ENCODE measurements at regions not wholly inside any gene's neighbourhood (a gene's known extent, or its start where the extent isn't known, plus 50 kb on each side); places are given as distances from the start of the nearest gene placed in this dataset.

DNA sequence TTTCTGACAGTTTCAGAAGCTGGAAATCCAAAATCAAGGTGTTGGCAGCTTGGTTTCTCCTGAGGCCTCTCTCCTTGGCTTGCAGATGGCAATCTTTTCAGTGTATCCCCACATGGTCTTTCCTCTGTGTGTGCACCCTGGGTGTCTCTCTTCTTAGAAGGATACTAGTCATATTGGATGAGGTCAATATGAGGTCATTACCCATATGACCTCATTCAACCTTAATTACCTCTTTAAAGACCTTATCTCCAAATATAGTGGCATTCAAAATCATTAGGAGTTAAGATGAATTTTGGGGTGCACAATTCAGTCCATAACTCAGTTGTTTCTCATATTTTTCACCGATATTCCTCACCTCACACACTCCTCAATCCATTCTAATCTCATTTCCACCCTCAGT, 92.4 kb upstream of the TGM3 start:
- TF ChIP-seq YY1 (IDR thresholded peaks at IDR 0.05; ENCODE audit: insufficient read depth, insufficient read length): no peak
- TF ChIP-seq ZNF274 (IDR thresholded peaks at IDR 0.05; ENCODE audit: low read depth, low read length): no peak
- TF ChIP-seq SUZ12 (IDR thresholded peaks at IDR 0.05; ENCODE audit: extremely low read depth, insufficient read depth, insufficient read length): no peak
- Histone ChIP-seq H3K36me3 (ENCODE audit: insufficient read depth, insufficient read length, low read length) (no peaks in the 10 kb centered on the region), H3K4me1 (ENCODE audit: insufficient read depth, insufficient read length) (no peaks in the 10 kb centered on the region), H3K9me3 (ENCODE audit: insufficient read depth, low read length) (no peaks in the 10 kb centered on the region), H3K4me3 (ENCODE audit: insufficient read length, low read depth) (no peak overlapping the region), H3K27me3 (ENCODE audit: insufficient read depth, insufficient read length) (peaks cover 3% of the 10 kb centered on the region), H3K9ac (ENCODE audit: insufficient read length, low read depth) (no peak overlapping the region)
- DNase-seq (ENCODE audit: low read depth, low spot score): no peak

DNA sequence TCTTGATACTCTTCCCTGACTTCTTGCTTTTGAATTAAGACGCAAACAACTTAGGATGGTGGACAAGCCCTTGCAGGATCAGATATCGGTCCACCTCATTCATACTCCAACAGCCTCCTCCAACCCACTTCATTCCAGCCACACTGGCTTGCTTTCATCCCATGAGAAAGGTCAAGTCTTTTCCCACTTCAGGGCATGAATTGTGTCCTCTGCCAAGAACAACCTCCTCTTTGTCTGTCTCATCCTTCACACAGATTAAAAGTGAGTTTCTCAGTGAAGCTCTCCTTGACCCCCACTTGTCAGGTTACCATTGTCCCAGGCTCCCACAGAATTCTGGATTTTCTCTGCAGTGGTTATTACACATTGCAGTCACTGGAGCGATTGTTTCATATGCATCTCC, 91.8 kb upstream of the TGM3 start:
- Histone ChIP-seq H3K4me3 (ENCODE audit: insufficient read length, low read depth) (no peak overlapping the region), H3K27me3 (ENCODE audit: insufficient read depth, insufficient read length) (peaks cover 6% of the 10 kb centered on the region), H3K4me1 (ENCODE audit: insufficient read depth, insufficient read length) (no peaks in the 10 kb centered on the region), H3K9me3 (ENCODE audit: insufficient read depth, low read length) (no peaks in the 10 kb centered on the region), H3K9ac (ENCODE audit: insufficient read length, low read depth) (no peak overlapping the region), H3K36me3 (ENCODE audit: insufficient read depth, insufficient read length, low read length) (no peaks in the 10 kb centered on the region)
- TF ChIP-seq SUZ12 (IDR thresholded peaks at IDR 0.05; ENCODE audit: extremely low read depth, insufficient read depth, insufficient read length) (no peak), ZNF274 (IDR thresholded peaks at IDR 0.05; ENCODE audit: low read depth, low read length) (no peak), YY1 (IDR thresholded peaks at IDR 0.05; ENCODE audit: insufficient read depth, insufficient read length) (no peak)
- DNase-seq (ENCODE audit: low read depth, low spot score): no peak

DNA sequence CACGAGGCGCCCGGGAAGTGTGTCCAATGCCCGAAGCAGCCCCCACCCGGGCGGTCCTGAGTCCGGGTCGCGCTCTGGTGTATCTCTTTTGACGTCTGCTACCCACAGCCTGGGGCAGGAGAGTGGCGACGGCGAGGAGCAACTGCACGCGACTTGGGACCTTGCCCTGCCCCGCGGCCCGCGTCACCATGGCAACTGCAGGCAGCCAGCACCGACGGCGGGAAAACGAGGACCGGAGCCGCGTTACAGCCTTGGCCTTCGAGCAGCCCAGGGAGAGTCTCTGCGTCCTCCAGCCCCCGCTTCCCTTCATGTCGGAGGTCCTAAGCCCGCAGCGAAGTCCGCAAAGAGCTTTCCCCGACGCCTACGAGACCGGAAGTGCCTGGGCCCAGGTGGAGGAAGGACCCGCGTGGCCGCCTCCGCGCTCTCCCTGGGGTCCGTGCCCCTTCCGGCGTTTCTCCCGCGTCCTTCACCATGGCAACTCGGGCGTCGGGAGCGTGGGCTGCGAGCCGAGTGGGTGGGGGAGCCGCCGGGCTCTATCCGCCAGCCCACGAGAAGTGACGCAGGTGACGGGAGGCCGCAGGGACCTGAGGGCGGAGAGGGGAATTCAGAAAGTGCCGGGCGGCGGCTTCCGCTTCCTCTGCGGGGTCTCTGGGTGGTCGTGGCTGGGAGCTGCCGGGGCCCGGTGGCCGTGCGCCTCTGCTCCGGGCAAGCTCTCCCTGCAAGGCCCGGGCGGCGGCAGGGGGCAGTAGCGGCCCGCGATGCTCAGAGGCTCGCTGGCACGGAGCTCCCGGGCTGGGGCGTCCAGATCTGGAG, 88.6 kb upstream of the TGM3 start:
- H3K36me3 ChIP-seq (ENCODE audit: insufficient read depth, insufficient read length, low read length): no peaks in the 10 kb centered on the region
- H3K4me3 ChIP-seq (ENCODE audit: insufficient read length, low read depth): peak overlapping the region; percentile 75
- peak; percentile 66 for DNase-seq (ENCODE audit: low read depth, low spot score)
- TF ChIP-seq SUZ12 (IDR thresholded peaks at IDR 0.05; ENCODE audit: extremely low read depth, insufficient read depth, insufficient read length): no peak
- TF ChIP-seq ZNF274 (IDR thresholded peaks at IDR 0.05; ENCODE audit: low read depth, low read length): no peak
- no peak for TF ChIP-seq YY1 (IDR thresholded peaks at IDR 0.05; ENCODE audit: insufficient read depth, insufficient read length)
- peaks cover 6% of the 10 kb centered on the region for H3K27me3 ChIP-seq (ENCODE audit: insufficient read depth, insufficient read length)
- no peaks in the 10 kb centered on the region for H3K4me1 ChIP-seq (ENCODE audit: insufficient read depth, insufficient read length)
- peak overlapping the region; percentile 81 for H3K9ac ChIP-seq (ENCODE audit: insufficient read length, low read depth)
- no peaks in the 10 kb centered on the region for H3K9me3 ChIP-seq (ENCODE audit: insufficient read depth, low read length)

DNA sequence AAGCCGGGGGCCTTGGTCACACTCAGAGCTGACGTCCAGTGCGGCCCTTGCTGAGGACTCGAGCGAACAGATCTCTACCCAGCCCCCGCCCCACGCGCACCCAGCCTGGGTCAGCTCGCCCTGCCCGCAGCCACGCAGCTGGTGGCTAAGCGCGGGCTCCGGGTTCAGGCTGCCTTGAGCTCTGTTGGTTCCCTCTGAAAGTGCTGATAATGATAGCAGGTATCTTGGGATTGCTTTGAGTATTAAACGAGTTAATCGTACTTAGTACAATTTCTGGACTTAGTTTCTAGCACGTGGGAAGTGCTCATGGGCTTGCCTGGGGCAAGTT, 88.1 kb upstream of the TGM3 start:
- Histone ChIP-seq H3K36me3 (ENCODE audit: insufficient read depth, insufficient read length, low read length) (no peaks in the 10 kb centered on the region), H3K9ac (ENCODE audit: insufficient read length, low read depth) (peak overlapping the region; percentile 81), H3K27me3 (ENCODE audit: insufficient read depth, insufficient read length) (peaks cover 6% of the 10 kb centered on the region), H3K4me3 (ENCODE audit: insufficient read length, low read depth) (peak overlapping the region; percentile 75), H3K4me1 (ENCODE audit: insufficient read depth, insufficient read length) (no peaks in the 10 kb centered on the region), H3K9me3 (ENCODE audit: insufficient read depth, low read length) (no peaks in the 10 kb centered on the region)
- no peak for DNase-seq (ENCODE audit: low read depth, low spot score)
- no peak for TF ChIP-seq YY1 (IDR thresholded peaks at IDR 0.05; ENCODE audit: insufficient read depth, insufficient read length)
- TF ChIP-seq SUZ12 (IDR thresholded peaks at IDR 0.05; ENCODE audit: extremely low read depth, insufficient read depth, insufficient read length): no peak
- no peak for TF ChIP-seq ZNF274 (IDR thresholded peaks at IDR 0.05; ENCODE audit: low read depth, low read length)

DNA sequence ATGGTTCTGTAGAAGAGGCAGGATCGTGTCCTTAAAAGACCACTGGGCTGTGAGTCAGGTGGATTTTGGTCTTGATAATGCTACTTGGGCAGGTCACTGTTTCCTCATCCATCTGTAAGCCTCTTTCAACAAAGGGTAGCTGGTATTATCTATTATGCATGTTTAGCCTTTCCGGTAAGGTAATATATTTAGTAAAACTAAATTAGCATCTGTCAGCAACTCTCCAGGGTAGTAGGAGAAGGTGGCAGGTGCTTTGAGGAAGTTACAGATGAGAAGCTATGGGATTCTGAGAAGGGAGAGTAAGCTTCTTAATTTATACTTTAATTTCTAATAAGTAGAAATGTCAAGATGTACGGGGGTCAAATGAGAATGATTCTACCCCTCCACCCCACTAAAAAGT, 86.9 kb upstream of the TGM3 start:
- Histone ChIP-seq H3K4me3 (ENCODE audit: insufficient read length, low read depth) (no peak overlapping the region), H3K27me3 (ENCODE audit: insufficient read depth, insufficient read length) (peaks cover 6% of the 10 kb centered on the region), H3K4me1 (ENCODE audit: insufficient read depth, insufficient read length) (no peaks in the 10 kb centered on the region), H3K36me3 (ENCODE audit: insufficient read depth, insufficient read length, low read length) (no peaks in the 10 kb centered on the region), H3K9ac (ENCODE audit: insufficient read length, low read depth) (no peak overlapping the region), H3K9me3 (ENCODE audit: insufficient read depth, low read length) (no peaks in the 10 kb centered on the region)
- DNase-seq (ENCODE audit: low read depth, low spot score): no peak
- TF ChIP-seq ZNF274 (IDR thresholded peaks at IDR 0.05; ENCODE audit: low read depth, low read length) (no peak), SUZ12 (IDR thresholded peaks at IDR 0.05; ENCODE audit: extremely low read depth, insufficient read depth, insufficient read length) (no peak), YY1 (IDR thresholded peaks at IDR 0.05; ENCODE audit: insufficient read depth, insufficient read length) (no peak)

DNA sequence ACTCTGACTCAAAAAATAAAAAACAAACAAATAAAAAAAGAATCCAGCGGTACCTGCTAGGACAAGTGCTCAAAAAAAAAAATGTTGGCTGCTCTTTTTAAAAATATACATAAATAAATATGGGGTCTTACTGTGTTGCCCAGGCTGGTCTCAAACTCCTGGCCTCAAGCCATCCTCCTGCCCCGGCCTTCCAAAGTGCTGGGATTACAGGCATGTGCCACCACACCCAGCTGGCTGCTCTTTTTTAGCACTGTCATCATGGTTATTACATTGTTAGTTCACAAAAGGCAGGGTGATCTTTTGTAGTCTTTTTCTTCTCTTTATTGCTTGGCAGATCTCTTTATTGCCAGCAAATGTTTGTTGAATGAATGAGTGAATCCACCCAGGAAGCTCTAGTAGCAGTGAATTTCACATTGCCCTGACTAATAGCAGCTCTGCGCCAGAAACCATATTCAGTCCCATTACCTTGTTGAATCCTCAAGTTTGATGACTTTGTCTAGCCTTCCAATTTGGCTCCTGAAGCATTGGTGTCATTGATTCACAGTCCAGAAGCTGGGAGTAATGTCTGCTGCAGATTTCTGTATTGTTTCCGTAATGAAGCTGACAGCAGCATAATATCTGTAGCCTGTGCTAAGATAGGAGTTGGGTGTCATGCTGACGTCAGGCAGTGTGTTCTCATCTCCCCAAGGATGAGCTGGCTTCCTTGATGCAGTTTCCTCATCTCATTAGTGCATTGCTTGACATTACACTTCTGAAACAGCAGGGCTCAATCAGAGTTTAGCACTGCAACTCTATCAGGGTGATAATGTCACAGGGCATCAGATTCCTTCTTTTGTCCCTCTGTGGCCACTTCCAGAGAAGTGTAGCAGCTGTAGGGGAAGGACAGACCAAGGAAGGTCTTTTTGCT, 84.9 kb upstream of the TGM3 start:
- DNase-seq (ENCODE audit: low read depth, low spot score): no peak
- Histone ChIP-seq H3K36me3 (ENCODE audit: insufficient read depth, insufficient read length, low read length) (no peaks in the 10 kb centered on the region), H3K4me1 (ENCODE audit: insufficient read depth, insufficient read length) (no peaks in the 10 kb centered on the region), H3K4me3 (ENCODE audit: insufficient read length, low read depth) (no peak overlapping the region), H3K9me3 (ENCODE audit: insufficient read depth, low read length) (no peaks in the 10 kb centered on the region), H3K9ac (ENCODE audit: insufficient read length, low read depth) (no peak overlapping the region), H3K27me3 (ENCODE audit: insufficient read depth, insufficient read length) (peaks cover 6% of the 10 kb centered on the region)
- TF ChIP-seq SUZ12 (IDR thresholded peaks at IDR 0.05; ENCODE audit: extremely low read depth, insufficient read depth, insufficient read length) (no peak), YY1 (IDR thresholded peaks at IDR 0.05; ENCODE audit: insufficient read depth, insufficient read length) (no peak), ZNF274 (IDR thresholded peaks at IDR 0.05; ENCODE audit: low read depth, low read length) (no peak)

DNA sequence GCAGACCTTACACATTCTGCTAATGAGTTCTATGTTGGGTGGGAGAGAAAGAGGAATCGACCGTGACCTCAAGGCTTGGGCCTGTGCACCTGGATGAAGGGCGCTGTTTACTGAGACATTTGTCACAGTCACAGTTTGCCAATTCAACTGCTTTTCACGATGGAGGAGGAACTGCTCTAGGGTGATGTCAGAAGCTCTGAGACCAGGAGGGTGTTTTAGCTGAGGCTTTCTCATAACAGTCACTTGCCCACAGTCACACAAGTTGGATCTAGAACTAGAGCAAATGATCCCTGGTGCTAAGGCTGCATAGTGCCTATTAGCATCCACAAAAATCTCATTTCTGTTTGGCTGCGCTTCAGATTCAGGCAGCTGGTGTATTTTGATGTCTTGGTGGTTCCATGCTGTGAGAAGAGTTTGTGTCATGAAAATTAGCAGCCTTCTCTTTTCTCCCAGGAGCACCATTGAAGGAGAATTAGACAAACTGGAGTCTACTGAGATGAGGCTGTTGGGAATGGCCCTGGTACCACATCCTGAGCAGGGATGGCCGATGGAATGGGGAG, 83.3 kb upstream of the TGM3 start:
- Histone ChIP-seq H3K36me3 (ENCODE audit: insufficient read depth, insufficient read length, low read length) (no peaks in the 10 kb centered on the region), H3K9ac (ENCODE audit: insufficient read length, low read depth) (no peak overlapping the region), H3K27me3 (ENCODE audit: insufficient read depth, insufficient read length) (peaks cover 6% of the 10 kb centered on the region), H3K4me3 (ENCODE audit: insufficient read length, low read depth) (no peak overlapping the region), H3K9me3 (ENCODE audit: insufficient read depth, low read length) (no peaks in the 10 kb centered on the region), H3K4me1 (ENCODE audit: insufficient read depth, insufficient read length) (no peaks in the 10 kb centered on the region)
- TF ChIP-seq ZNF274 (IDR thresholded peaks at IDR 0.05; ENCODE audit: low read depth, low read length) (no peak), YY1 (IDR thresholded peaks at IDR 0.05; ENCODE audit: insufficient read depth, insufficient read length) (no peak), SUZ12 (IDR thresholded peaks at IDR 0.05; ENCODE audit: extremely low read depth, insufficient read depth, insufficient read length) (no peak)
- DNase-seq (ENCODE audit: low read depth, low spot score): no peak

Measured in NT2/D1 (cell line).